H9 (cell line): ENCODE measurements at regions not wholly inside any gene's neighbourhood (a gene's known extent, or its start where the extent isn't known, plus 50 kb on each side); places are given as distances from the start of the nearest gene placed in this dataset.

Experiments
- DNase-seq: peaks from one replicate; pipeline ENCODE4 v3.0.0-alpha.2; 2017
- H2AFZ ChIP-seq: one replicate; pipeline ENCODE4 v1.6.1; 2013; ENCODE audit warnings: mild to moderate bottlenecking, low read length, control low read depth, moderate library complexity
- H2AK5ac ChIP-seq: 2 replicates; pipeline ENCODE4 v1.6.1; 2013; ENCODE audit warnings: low read length, control low read depth, mixed read lengths; ENCODE audit not compliant: insufficient read length
- H2BK120ac ChIP-seq: one replicate; pipeline ENCODE4 v1.6.1; 2013; ENCODE audit warnings: low read depth, mild to moderate bottlenecking, low read length, control low read depth, inconsistent platforms; ENCODE audit not compliant: poor library complexity, severe bottlenecking
- H2BK12ac ChIP-seq: 2 replicates; pipeline ENCODE4 v1.6.1; 2013; ENCODE audit warnings: low read length, control low read depth, mixed read lengths, low read depth; ENCODE audit not compliant: insufficient read length
- H2BK15ac ChIP-seq: 2 replicates; pipeline ENCODE4 v1.6.1; 2013; ENCODE audit warnings: low read depth, low read length, control low read depth
- H2BK20ac ChIP-seq: one replicate; pipeline ENCODE4 v1.6.1; 2013; ENCODE audit warnings: low read depth, mild to moderate bottlenecking, low read length, control low read depth, inconsistent platforms; ENCODE audit not compliant: poor library complexity, severe bottlenecking
- H2BK5ac ChIP-seq: 2 replicates; pipeline ENCODE4 v1.6.1; 2013; ENCODE audit warnings: low read length, control low read depth, mixed read lengths; ENCODE audit not compliant: insufficient read length
- H3K14ac ChIP-seq: 2 replicates; pipeline ENCODE4 v1.6.1; 2013; ENCODE audit warnings: low read length, control low read depth; ENCODE audit not compliant: insufficient read depth
- H3K18ac ChIP-seq: 2 replicates; pipeline ENCODE4 v1.6.1; 2013; ENCODE audit warnings: low read depth, mild to moderate bottlenecking, mixed read lengths, low read length, control low read depth; ENCODE audit not compliant: insufficient read length
- H3K23ac ChIP-seq: 2 replicates; pipeline ENCODE4 v1.6.1; 2013; ENCODE audit warnings: low read length, control low read depth, mixed read lengths, low read depth; ENCODE audit not compliant: insufficient read length
- H3K23me2 ChIP-seq: 2 replicates; pipeline ENCODE4 v1.6.1; 2013; ENCODE audit warnings: low read depth, mild to moderate bottlenecking, mixed read lengths, low read length, control low read depth; ENCODE audit not compliant: insufficient read length, poor library complexity, severe bottlenecking
- H3K27ac ChIP-seq: 2 replicates; pipeline ENCODE4 v1.5.1; 2013; ENCODE audit warnings: low read length, control low read depth, mixed read lengths, low read depth; ENCODE audit not compliant: insufficient read length
- H3K27me3 ChIP-seq: 2 replicates; pipeline ENCODE4 v1.6.1; 2013; ENCODE audit warnings: low read length, control low read depth, inconsistent platforms; ENCODE audit not compliant: insufficient read depth
- H3K4ac ChIP-seq: 2 replicates; pipeline ENCODE4 v1.6.1; 2013; ENCODE audit warnings: low read depth, mild to moderate bottlenecking, control low read depth, inconsistent platforms, low read length, moderate library complexity
- H3K4me1 ChIP-seq: 2 replicates; pipeline ENCODE4 v1.6.1; 2013; ENCODE audit warnings: low read length, control low read depth, inconsistent platforms; ENCODE audit not compliant: insufficient read depth
- H3K4me2 ChIP-seq: 2 replicates; pipeline ENCODE4 v1.6.1; 2013; ENCODE audit warnings: low read length, control low read depth, mixed read lengths; ENCODE audit not compliant: insufficient read length, insufficient read depth
- H3K56ac ChIP-seq: 2 replicates; pipeline ENCODE4 v1.6.1; 2013; ENCODE audit warnings: low read depth, mild to moderate bottlenecking, mixed read lengths, low read length, control low read depth; ENCODE audit not compliant: insufficient read length
- H3K79me1 ChIP-seq: 2 replicates; pipeline ENCODE4 v1.6.1; 2013; ENCODE audit warnings: low read depth, mild to moderate bottlenecking, moderate library complexity, low read length, control low read depth, inconsistent platforms; ENCODE audit not compliant: insufficient read depth, poor library complexity, severe bottlenecking
- H3K79me2 ChIP-seq: 2 replicates; pipeline ENCODE4 v1.6.1; 2013; ENCODE audit warnings: low read length, control low read depth, inconsistent platforms; ENCODE audit not compliant: insufficient read depth
- H3K9ac ChIP-seq: 2 replicates; pipeline ENCODE4 v1.6.1; 2013; ENCODE audit warnings: low read length, control low read depth, mixed read lengths; ENCODE audit not compliant: insufficient read length; ENCODE audit errors: extremely low read depth
- H3K9me3 ChIP-seq: one replicate; pipeline ENCODE4 v1.6.1; 2013; ENCODE audit warnings: low read depth, low read length, inconsistent platforms; ENCODE audit not compliant: control insufficient read depth
- H3T11ph ChIP-seq: one replicate; pipeline ENCODE4 v1.6.1; 2013; ENCODE audit warnings: mild to moderate bottlenecking, low read length, control low read depth, inconsistent platforms
- H4K20me1 ChIP-seq: one replicate; pipeline ENCODE4 v1.6.1; 2013; ENCODE audit not compliant: control insufficient read depth, insufficient read length, insufficient read depth
- H4K5ac ChIP-seq: 2 replicates; pipeline ENCODE4 v1.6.1; 2013; ENCODE audit warnings: low read depth, mild to moderate bottlenecking, mixed read lengths, low read length, control low read depth; ENCODE audit not compliant: insufficient read length
- H4K8ac ChIP-seq: replicated peaks from 2 replicates; pipeline ENCODE4 v1.6.1; 2013; ENCODE audit warnings: low read length, control low read depth, mixed read lengths, low read depth; ENCODE audit not compliant: insufficient read length
- H4K91ac ChIP-seq: 2 replicates; pipeline ENCODE4 v1.6.1; 2013; ENCODE audit warnings: low read depth, mild to moderate bottlenecking, moderate library complexity, mixed read lengths, low read length, control low read depth; ENCODE audit not compliant: insufficient read length
- H3K27ac Mint-ChIP-seq, 3 experiments: 2 replicates in 2 of 3; 3 replicates in 1 of 3; pipeline ENCODE4 v1.8.0; 2020 to 2021; ENCODE audit warnings: mixed read lengths in 3 of 3, mild to moderate bottlenecking in 1 of 3, moderate library complexity in 1 of 3
- H3K27me3 Mint-ChIP-seq: 2 replicates; pipeline ENCODE4 v1.8.0; 2021; ENCODE audit warnings: low read depth, mild to moderate bottlenecking, moderate library complexity, mixed read lengths
- H3K36me3 Mint-ChIP-seq, 3 experiments: 2 replicates in 2 of 3; 3 replicates in 1 of 3; pipeline ENCODE4 v1.8.0; 2020 to 2021; ENCODE audit warnings: low read depth in 3 of 3, mixed read lengths in 3 of 3; ENCODE audit not compliant: insufficient read depth in 1 of 3
- H3K4me1 Mint-ChIP-seq, 2 experiments: 2 replicates each; pipeline ENCODE4 v1.8.0; 2020; ENCODE audit warnings: mixed read lengths in 2 of 2
- H3K4me3 Mint-ChIP-seq, 2 experiments: 2 replicates in 1 of 2; 3 replicates in 1 of 2; pipeline ENCODE4 v1.8.0; 2020 to 2021; ENCODE audit warnings: mild to moderate bottlenecking in 2 of 2, mixed read lengths in 2 of 2, moderate library complexity in 1 of 2
- H3K9me3 Mint-ChIP-seq, 2 experiments: 2 replicates in 1 of 2; 3 replicates in 1 of 2; pipeline ENCODE4 v1.8.0; 2020; ENCODE audit warnings: mild to moderate bottlenecking in 2 of 2, mixed read lengths in 2 of 2, moderate library complexity in 1 of 2
- CTCF ChIP-seq: fragments of 200-600 bp; sonication (generic); conservative IDR thresholded peaks from 3 replicates; pipeline ENCODE4 v1.8.0; 2021; ENCODE audit warnings: antibody characterized with exemption, mild to moderate bottlenecking
- WGBS: extraction: QIAGEN DNeasy Blood & Tissue Kit; methylation state at CpG from one replicate; pipeline ENCODE4 v1.1.7; 2013; ENCODE audit warnings: missing lambda C conversion rate, low lambda C conversion rate, mixed read lengths; ENCODE audit not compliant: insufficient read length; ENCODE audit errors: extremely low coverage; 5-methylcytosine and 5-hydroxymethylcytosine counted together

GRCh38 chr2:21620771-21621170, 497.0 kb downstream of the TDRD15 start:
- no peaks in the 10 kb centered on the region for H3K36me3 Mint-ChIP-seq
- no peaks in the 10 kb centered on the region for H3K27me3 Mint-ChIP-seq
- Histone ChIP-seq H2AK5ac (no peak overlapping the region), H3K14ac (no peak overlapping the region), H3K23me2 (no peaks in the 10 kb centered on the region), H4K91ac (no peak overlapping the region), H2AFZ (no peak overlapping the region), H3K9ac (no peak overlapping the region), H3K27me3 (no peaks in the 10 kb centered on the region), H4K8ac (no peak overlapping the region), H3K4me1 (no peaks in the 10 kb centered on the region), H3K56ac (no peak overlapping the region), H3K27ac (no peak overlapping the region), H3K79me1 (no peaks in the 10 kb centered on the region), H2BK20ac (no peak overlapping the region), H3T11ph (no peak overlapping the region), H2BK15ac (no peak overlapping the region), H2BK5ac (no peak overlapping the region), H4K20me1 (no peaks in the 10 kb centered on the region), H3K4ac (no peak overlapping the region), H4K5ac (no peak overlapping the region), H3K23ac (no peak overlapping the region), H3K79me2 (no peaks in the 10 kb centered on the region), H3K9me3 (no peaks in the 10 kb centered on the region), H3K18ac (no peak overlapping the region), H3K4me2 (no peak overlapping the region), H2BK120ac (no peak overlapping the region), H2BK12ac (no peak overlapping the region)
- TF ChIP-seq CTCF: no peak
- H3K9me3 Mint-ChIP-seq: no peaks in the 10 kb centered on the region
- no CpG with 5 or more reads among the region's 5 CpGs for WGBS
- H3K4me3 Mint-ChIP-seq: no peak overlapping the region
- DNase-seq: no peak
- peaks cover 5 to 6% of the 10 kb centered on the region in 2 experiments; a peak in 3 of 4 replicates for H3K4me1 Mint-ChIP-seq
- H3K27ac Mint-ChIP-seq: no peak overlapping the region
